Activated T-helper 17 cell treated with anti-CD3 and anti-CD28 coated beads, Interleukin-2, amount 50 U/mL, for 72 hours (primary cell): ENCODE measurements at regions not wholly inside any gene's neighbourhood (a gene's known extent, or its start where the extent isn't known, plus 50 kb on each side); places are given as distances from the start of the nearest gene placed in this dataset.

ENCODE experiments used
- ATAC-seq: fragments of 150-1000 bp; cut with Tn5 transposase; replicated peaks from 2 replicates; pipeline ENCODE4 v1.10.0; 2021; ENCODE audit warnings: mild to moderate bottlenecking, moderate library complexity
- H3K27ac Mint-ChIP-seq: one replicate; pipeline ENCODE4 v1.8.0; 2022; ENCODE audit warnings: mixed read lengths
- H3K27me3 Mint-ChIP-seq: one replicate; pipeline ENCODE4 v1.8.0; 2022; ENCODE audit warnings: mixed read lengths
- H3K36me3 Mint-ChIP-seq: one replicate; pipeline ENCODE4 v1.8.0; 2022; ENCODE audit warnings: low read depth, mild to moderate bottlenecking, mixed read lengths
- H3K4me1 Mint-ChIP-seq: one replicate; pipeline ENCODE4 v1.8.0; 2022; ENCODE audit warnings: mixed read lengths
- H3K4me3 Mint-ChIP-seq: one replicate; pipeline ENCODE4 v1.8.0; 2022; ENCODE audit warnings: mild to moderate bottlenecking, mixed read lengths
- H3K9me3 Mint-ChIP-seq: one replicate; pipeline ENCODE4 v1.8.0; 2022; ENCODE audit warnings: mixed read lengths

- no peak for ATAC-seq
- Mint-ChIP-seq H3K27me3 (peaks cover 26% of the 10 kb centered on the region), H3K4me3 (no peak overlapping the region), H3K4me1 (no peaks in the 10 kb centered on the region), H3K9me3 (no peaks in the 10 kb centered on the region), H3K36me3 (no peaks in the 10 kb centered on the region), H3K27ac (no peak overlapping the region)
These were observed 116.8 kb downstream of the BUD13 start for GRCh38 chr11:116656011-116656410.

GRCh38 chr11:116654526-116654925, 118.3 kb downstream of the BUD13 start:
- Mint-ChIP-seq H3K9me3 (no peaks in the 10 kb centered on the region), H3K4me3 (no peak overlapping the region), H3K4me1 (no peaks in the 10 kb centered on the region), H3K36me3 (no peaks in the 10 kb centered on the region), H3K27me3 (peaks cover 16% of the 10 kb centered on the region), H3K27ac (no peak overlapping the region)
- ATAC-seq, result no peak

- ATAC-seq, result no peak
- Mint-ChIP-seq H3K9me3 (no peaks in the 10 kb centered on the region), H3K27ac (no peak overlapping the region), H3K4me3 (no peak overlapping the region), H3K27me3 (peaks cover 9% of the 10 kb centered on the region), H3K4me1 (no peaks in the 10 kb centered on the region), H3K36me3 (no peaks in the 10 kb centered on the region)
These were observed 119.6 kb downstream of the BUD13 start for GRCh38 chr11:116653206-116653605.

- Mint-ChIP-seq H3K27me3 (peaks cover 9% of the 10 kb centered on the region), H3K36me3 (no peaks in the 10 kb centered on the region), H3K9me3 (no peaks in the 10 kb centered on the region), H3K27ac (no peak overlapping the region), H3K4me3 (no peak overlapping the region), H3K4me1 (no peaks in the 10 kb centered on the region)
- ATAC-seq, result no peak
These were observed 121.0 kb downstream of the BUD13 start for GRCh38 chr11:116651737-116652237.

DNA sequence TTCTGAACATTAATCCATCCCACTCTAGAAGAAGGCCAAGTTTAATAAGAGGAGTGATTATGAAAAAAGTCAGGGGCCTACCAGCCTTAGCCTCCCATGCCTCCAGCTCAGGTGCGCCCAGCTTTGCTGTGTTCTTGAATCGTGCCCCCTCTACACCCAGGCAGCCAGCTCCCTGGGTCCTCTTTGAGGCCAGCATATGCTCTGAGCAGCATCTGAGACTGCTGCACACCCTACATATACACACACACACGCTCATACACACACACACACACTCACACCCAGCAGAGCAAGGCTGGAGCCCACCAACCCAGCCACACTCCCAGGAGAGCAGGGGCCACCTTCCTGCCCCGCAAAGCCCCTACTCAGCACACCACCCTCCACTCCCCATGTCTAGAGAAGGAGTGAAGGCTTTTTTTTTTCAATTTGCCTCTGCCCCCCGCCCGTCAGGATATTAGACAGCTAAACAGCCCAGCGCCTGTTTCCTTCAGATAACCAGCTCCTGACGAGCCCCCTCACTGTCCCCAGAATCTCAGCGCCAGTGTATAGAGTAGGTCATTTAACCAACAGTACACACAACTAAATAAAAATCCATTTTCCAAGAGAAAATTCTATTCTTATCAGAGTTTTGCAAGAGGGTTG, 121.6 kb downstream of the BUD13 start:
- Mint-ChIP-seq H3K4me3 (no peak overlapping the region), H3K36me3 (no peaks in the 10 kb centered on the region), H3K27ac (peak overlapping the region; percentile 22), H3K4me1 (no peaks in the 10 kb centered on the region), H3K27me3 (peaks cover 8% of the 10 kb centered on the region), H3K9me3 (no peaks in the 10 kb centered on the region)
- no peak for ATAC-seq

DNA sequence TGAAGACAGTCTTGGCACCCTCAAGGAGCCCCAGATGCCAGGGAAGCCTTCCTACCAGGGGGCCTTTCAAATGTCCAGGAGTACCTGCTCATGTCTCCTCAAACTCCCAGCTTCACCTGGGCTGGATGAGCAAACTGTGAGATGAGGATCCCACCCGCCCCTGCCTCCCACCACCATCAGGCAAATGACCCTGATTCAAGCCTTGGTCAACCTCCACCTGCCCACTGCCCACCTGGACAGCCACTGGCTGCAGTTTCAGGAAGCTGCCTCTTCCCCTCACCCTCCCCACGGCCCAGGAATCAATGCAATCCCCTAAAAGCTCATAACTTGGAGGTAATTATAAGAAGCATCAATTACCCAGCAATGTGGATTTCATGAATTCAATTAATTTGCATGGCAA, 122.7 kb downstream of the BUD13 start:
- no peaks in the 10 kb centered on the region for H3K9me3 Mint-ChIP-seq
- H3K27me3 Mint-ChIP-seq, result peaks cover 4% of the 10 kb centered on the region
- no peak overlapping the region for H3K4me3 Mint-ChIP-seq
- ATAC-seq, result no peak
- no peaks in the 10 kb centered on the region for H3K4me1 Mint-ChIP-seq
- H3K27ac Mint-ChIP-seq, result no peak overlapping the region
- no peaks in the 10 kb centered on the region for H3K36me3 Mint-ChIP-seq

GRCh38 chr11:116649268-116649667, 123.5 kb downstream of the BUD13 start:
- H3K4me1 Mint-ChIP-seq, result no peaks in the 10 kb centered on the region
- no peaks in the 10 kb centered on the region for H3K36me3 Mint-ChIP-seq
- no peak overlapping the region for H3K4me3 Mint-ChIP-seq
- no peak for ATAC-seq
- no peak overlapping the region for H3K27ac Mint-ChIP-seq
- H3K9me3 Mint-ChIP-seq, result no peaks in the 10 kb centered on the region
- H3K27me3 Mint-ChIP-seq, result peaks cover 8% of the 10 kb centered on the region

- peak; percentile 6 for ATAC-seq
- no peaks in the 10 kb centered on the region for H3K9me3 Mint-ChIP-seq
- H3K4me1 Mint-ChIP-seq, result no peaks in the 10 kb centered on the region
- H3K4me3 Mint-ChIP-seq, result no peak overlapping the region
- no peak overlapping the region for H3K27ac Mint-ChIP-seq
- H3K36me3 Mint-ChIP-seq, result no peaks in the 10 kb centered on the region
- peaks cover 12% of the 10 kb centered on the region for H3K27me3 Mint-ChIP-seq
These were observed 124.3 kb downstream of the BUD13 start for GRCh38 chr11:116648247-116649174.

- H3K27me3 Mint-ChIP-seq, result peaks cover 12% of the 10 kb centered on the region
- no peak overlapping the region for H3K4me3 Mint-ChIP-seq
- no peaks in the 10 kb centered on the region for H3K9me3 Mint-ChIP-seq
- H3K27ac Mint-ChIP-seq, result no peak overlapping the region
- H3K4me1 Mint-ChIP-seq, result no peaks in the 10 kb centered on the region
- ATAC-seq, result no peak
- no peaks in the 10 kb centered on the region for H3K36me3 Mint-ChIP-seq
These were observed 125.3 kb downstream of the BUD13 start for GRCh38 chr11:116647305-116648080.

GRCh38 chr11:116646191-116646590, 126.6 kb downstream of the BUD13 start:
- no peaks in the 10 kb centered on the region for H3K36me3 Mint-ChIP-seq
- peaks cover 12% of the 10 kb centered on the region for H3K27me3 Mint-ChIP-seq
- H3K4me3 Mint-ChIP-seq, result no peak overlapping the region
- no peaks in the 10 kb centered on the region for H3K9me3 Mint-ChIP-seq
- H3K27ac Mint-ChIP-seq, result no peak overlapping the region
- no peak for ATAC-seq
- H3K4me1 Mint-ChIP-seq, result no peaks in the 10 kb centered on the region

- Mint-ChIP-seq H3K4me1 (no peaks in the 10 kb centered on the region), H3K27me3 (peaks cover 12% of the 10 kb centered on the region), H3K27ac (no peak overlapping the region), H3K36me3 (no peaks in the 10 kb centered on the region), H3K9me3 (no peaks in the 10 kb centered on the region), H3K4me3 (no peak overlapping the region)
- no peak for ATAC-seq
These were observed 127.9 kb downstream of the BUD13 start for GRCh38 chr11:116644941-116645305.

DNA sequence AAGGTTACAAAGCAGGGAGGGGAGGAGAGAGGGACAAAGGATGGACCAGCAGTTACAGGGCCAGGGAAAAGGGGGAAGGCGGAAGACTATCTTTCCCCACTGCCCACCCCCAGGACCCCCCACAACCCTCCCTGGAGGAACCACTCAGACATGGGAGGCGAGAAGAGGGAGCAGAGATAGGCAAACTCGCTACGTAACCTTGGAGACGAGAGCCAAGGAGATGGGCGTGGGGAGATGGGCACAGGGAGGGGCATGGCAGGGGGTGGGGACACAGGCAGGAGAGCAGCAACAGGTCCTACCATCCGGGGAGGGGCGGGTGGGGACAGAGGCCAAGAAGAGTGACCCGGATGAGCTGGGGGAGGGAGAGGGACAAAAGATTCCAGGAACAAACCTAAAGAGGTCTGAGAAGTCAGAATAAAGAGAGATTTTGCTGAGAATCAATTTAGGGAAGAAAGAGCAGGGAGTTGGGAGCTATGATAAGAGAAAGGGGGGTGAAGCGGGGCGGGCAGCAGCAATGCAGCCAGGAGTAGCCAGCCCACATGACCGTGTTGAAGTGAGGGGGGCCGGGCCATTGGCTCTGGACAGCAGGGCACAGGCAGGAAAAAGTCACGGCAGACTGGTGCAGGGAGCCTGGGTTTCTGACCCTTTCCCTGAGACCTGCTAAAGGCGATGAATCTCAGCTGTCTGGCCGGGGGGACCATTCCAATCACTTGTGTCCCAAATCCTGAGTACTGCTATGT, 128.4 kb downstream of the BUD13 start:
- no peak for ATAC-seq
- H3K4me1 Mint-ChIP-seq, result no peaks in the 10 kb centered on the region
- H3K27ac Mint-ChIP-seq, result no peak overlapping the region
- no peaks in the 10 kb centered on the region for H3K36me3 Mint-ChIP-seq
- no peaks in the 10 kb centered on the region for H3K9me3 Mint-ChIP-seq
- H3K4me3 Mint-ChIP-seq, result no peak overlapping the region
- H3K27me3 Mint-ChIP-seq, result peaks cover 12% of the 10 kb centered on the region

GRCh38 chr11:116643521-116643920, 129.3 kb downstream of the BUD13 start:
- no peaks in the 10 kb centered on the region for H3K9me3 Mint-ChIP-seq
- H3K36me3 Mint-ChIP-seq, result no peaks in the 10 kb centered on the region
- peaks cover 12% of the 10 kb centered on the region for H3K27me3 Mint-ChIP-seq
- H3K4me1 Mint-ChIP-seq, result no peaks in the 10 kb centered on the region
- H3K4me3 Mint-ChIP-seq, result no peak overlapping the region
- ATAC-seq, result no peak
- no peak overlapping the region for H3K27ac Mint-ChIP-seq

GRCh38 chr11:116642902-116643301, 129.9 kb downstream of the BUD13 start:
- no peak for ATAC-seq
- Mint-ChIP-seq H3K4me1 (no peaks in the 10 kb centered on the region), H3K4me3 (no peak overlapping the region), H3K27me3 (peaks cover 12% of the 10 kb centered on the region), H3K27ac (no peak overlapping the region), H3K36me3 (no peaks in the 10 kb centered on the region), H3K9me3 (no peaks in the 10 kb centered on the region)
